Astrocyte (in vitro differentiated cells and primary cell): ENCODE measurements at regions not wholly inside any gene's neighbourhood (a gene's known extent, or its start where the extent isn't known, plus 50 kb on each side); places are given as distances from the start of the nearest gene placed in this dataset.

Experiments
- EZH2 ChIP-seq: IDR thresholded peaks from 2 replicates; pipeline ENCODE4 v1.6.1; 2012; ENCODE audit warnings: mild to moderate bottlenecking, low read length, inconsistent platforms; ENCODE audit not compliant: insufficient read depth
- TF ChIP-seq, protein P1 (sequence below): IDR thresholded peaks from 2 replicates; pipeline ENCODE4 v1.5.1; 2011; ENCODE audit warnings: low read depth, mild to moderate bottlenecking, inconsistent platforms, low read length, moderate library complexity; ENCODE audit not compliant: insufficient read depth

DNA sequence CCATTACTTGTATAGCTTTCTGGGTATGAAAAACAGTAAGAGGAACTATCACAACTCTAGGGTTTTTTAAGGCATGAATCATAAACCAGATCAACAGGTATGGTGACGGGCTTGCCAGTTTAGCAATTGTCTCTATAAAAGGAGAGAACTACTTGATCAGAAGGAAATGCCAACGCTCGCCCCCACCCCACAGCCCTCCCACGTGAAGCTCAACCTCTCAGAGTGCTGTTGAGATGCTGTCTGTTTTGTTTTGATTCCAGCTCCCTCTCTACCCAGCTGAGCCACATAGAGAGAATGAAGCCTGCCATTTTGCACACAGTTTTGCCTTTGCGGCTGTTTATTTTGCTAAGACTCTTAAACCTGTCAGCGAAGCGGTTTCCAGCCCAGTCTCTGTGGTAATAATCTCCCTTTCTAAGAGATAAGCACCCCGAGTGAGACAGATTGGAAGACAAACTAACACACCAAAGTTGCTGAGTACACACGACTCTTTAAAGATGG, 257.9 kb upstream of the ANKRD55 start:
- TF ChIP-seq, protein P1, sequence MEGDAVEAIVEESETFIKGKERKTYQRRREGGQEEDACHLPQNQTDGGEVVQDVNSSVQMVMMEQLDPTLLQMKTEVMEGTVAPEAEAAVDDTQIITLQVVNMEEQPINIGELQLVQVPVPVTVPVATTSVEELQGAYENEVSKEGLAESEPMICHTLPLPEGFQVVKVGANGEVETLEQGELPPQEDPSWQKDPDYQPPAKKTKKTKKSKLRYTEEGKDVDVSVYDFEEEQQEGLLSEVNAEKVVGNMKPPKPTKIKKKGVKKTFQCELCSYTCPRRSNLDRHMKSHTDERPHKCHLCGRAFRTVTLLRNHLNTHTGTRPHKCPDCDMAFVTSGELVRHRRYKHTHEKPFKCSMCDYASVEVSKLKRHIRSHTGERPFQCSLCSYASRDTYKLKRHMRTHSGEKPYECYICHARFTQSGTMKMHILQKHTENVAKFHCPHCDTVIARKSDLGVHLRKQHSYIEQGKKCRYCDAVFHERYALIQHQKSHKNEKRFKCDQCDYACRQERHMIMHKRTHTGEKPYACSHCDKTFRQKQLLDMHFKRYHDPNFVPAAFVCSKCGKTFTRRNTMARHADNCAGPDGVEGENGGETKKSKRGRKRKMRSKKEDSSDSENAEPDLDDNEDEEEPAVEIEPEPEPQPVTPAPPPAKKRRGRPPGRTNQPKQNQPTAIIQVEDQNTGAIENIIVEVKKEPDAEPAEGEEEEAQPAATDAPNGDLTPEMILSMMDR: no peak
- no peak for TF ChIP-seq EZH2
